GM23248 (cell line): ENCODE measurements at regions not wholly inside any gene's neighbourhood (a gene's known extent, or its start where the extent isn't known, plus 50 kb on each side); places are given as distances from the start of the nearest gene placed in this dataset.

Source experiments
- DNase-seq: peaks from one replicate; pipeline ENCODE4 v3.0.0-alpha.2; 2015
- H2AFZ ChIP-seq: fragments of 200-600 bp; sonication (generic); 2 replicates; pipeline ENCODE4 v1.6.1; 2016; ENCODE audit warnings: antibody characterized with exemption
- H3F3A ChIP-seq: fragments of 200-600 bp; sonication (generic); 2 replicates; pipeline ENCODE4 v1.6.1; 2016; ENCODE audit warnings: mild to moderate bottlenecking, antibody characterized with exemption, mixed run types; ENCODE audit not compliant: insufficient read depth
- H3K27ac ChIP-seq: fragments of 200-600 bp; sonication (generic); 2 replicates; pipeline ENCODE4 v1.5.1; 2016; ENCODE audit warnings: mild to moderate bottlenecking
- H3K27me3 ChIP-seq: fragments of 200-600 bp; sonication (generic); replicated peaks from 2 replicates; pipeline ENCODE4 v1.6.1; 2016; ENCODE audit warnings: mild to moderate bottlenecking; ENCODE audit not compliant: insufficient read depth
- H3K36me3 ChIP-seq: fragments of 200-600 bp; sonication (generic); 2 replicates; pipeline ENCODE4 v1.6.1; 2016; ENCODE audit warnings: low read depth, mild to moderate bottlenecking
- H3K4me1 ChIP-seq: fragments of 200-600 bp; sonication (generic); 2 replicates; pipeline ENCODE4 v1.6.1; 2016; ENCODE audit warnings: mild to moderate bottlenecking; ENCODE audit not compliant: insufficient read depth
- H3K4me2 ChIP-seq: fragments of 200-600 bp; sonication (generic); one replicate; pipeline ENCODE4 v1.6.1; 2016; ENCODE audit warnings: mild to moderate bottlenecking; ENCODE audit not compliant: unreplicated experiment
- H3K4me3 ChIP-seq: fragments of 200-600 bp; sonication (generic); 2 replicates; pipeline ENCODE4 v1.5.1; 2016; ENCODE audit warnings: mild to moderate bottlenecking
- H3K79me2 ChIP-seq: fragments of 200-600 bp; sonication (generic); 2 replicates; pipeline ENCODE4 v1.6.1; 2016; ENCODE audit warnings: mild to moderate bottlenecking; ENCODE audit not compliant: insufficient read depth
- H3K9ac ChIP-seq: fragments of 200-600 bp; sonication (generic); 2 replicates; pipeline ENCODE4 v1.6.1; 2016; ENCODE audit warnings: mild to moderate bottlenecking
- H3K9me2 ChIP-seq: fragments of 200-600 bp; sonication (generic); 2 replicates; pipeline ENCODE4 v1.6.1; 2016; ENCODE audit warnings: mixed run types, mild to moderate bottlenecking, moderate library complexity; ENCODE audit not compliant: insufficient read depth
- H3K9me3 ChIP-seq: fragments of 200-600 bp; sonication (generic); one replicate; pipeline ENCODE4 v1.6.1; 2017; ENCODE audit warnings: low read depth
- H4K20me1 ChIP-seq: fragments of 200-600 bp; sonication (generic); 2 replicates; pipeline ENCODE4 v1.6.0; 2016; ENCODE audit not compliant: insufficient read depth
- EZH2 ChIP-seq: fragments of 200-600 bp; sonication (generic); IDR thresholded peaks from 2 replicates; pipeline ENCODE4 v1.6.1; 2018; ENCODE audit warnings: antibody characterized with exemption, mild to moderate bottlenecking; ENCODE audit not compliant: insufficient read depth, poor library complexity, severe bottlenecking
- EZH2phosphoT487 ChIP-seq: fragments of 200-600 bp; sonication (generic); IDR thresholded peaks from 2 replicates; pipeline ENCODE4 v1.6.1; 2018; ENCODE audit warnings: antibody characterized with exemption, moderate library complexity, mild to moderate bottlenecking, low read depth; ENCODE audit not compliant: insufficient read depth
- WGBS, 2 experiments: methylation state at CpG; one replicate each; pipeline ENCODE4 v1.1.6; 2015 to 2017; ENCODE audit warnings: low lambda C conversion rate in 2 of 2, low coverage in 1 of 2; ENCODE audit errors: missing lambda C conversion rate in 2 of 2; 5-methylcytosine and 5-hydroxymethylcytosine counted together
- in situ Hi-C: fragments of 300-500 bp; cut with MboI; formaldehyde crosslinking; loops from 2 replicates; pipeline ENCODE4 v1.15.0; 2020

GRCh38 chr11:111440416-111441205 is 61.5 kb upstream of the POU2AF1 start:
- H3K27me3 ChIP-seq = no peaks in the 10 kb centered on the region
- no peak overlapping the region for H3K4me2 ChIP-seq
- H3K27ac ChIP-seq = no peak overlapping the region
- H2AFZ ChIP-seq = no peak overlapping the region
- H3K9me3 ChIP-seq = no peaks in the 10 kb centered on the region
- H4K20me1 ChIP-seq = no peaks in the 10 kb centered on the region
- peaks cover 7% of the 10 kb centered on the region; the same call in 1 of the 2 replicates for H3K4me1 ChIP-seq
- no peak overlapping the region for H3K9ac ChIP-seq
- no peaks in the 10 kb centered on the region for H3K9me2 ChIP-seq
- WGBS, 2 experiments = 83 to 87% methylated on average over 5 of the region's 5 CpGs
- no peaks in the 10 kb centered on the region for H3F3A ChIP-seq
- in situ Hi-C loops = loop anchor here (25.0 kb wide), 2 partner anchors 728 to 978 kb away; partner anchors contain the start of gene ARHGAP20
- H3K79me2 ChIP-seq = no peaks in the 10 kb centered on the region
- no peak for TF ChIP-seq EZH2phosphoT487
- no peak for TF ChIP-seq EZH2
- DNase-seq = no peak
- no peak overlapping the region for H3K4me3 ChIP-seq
- H3K36me3 ChIP-seq = no peaks in the 10 kb centered on the region

DNA sequence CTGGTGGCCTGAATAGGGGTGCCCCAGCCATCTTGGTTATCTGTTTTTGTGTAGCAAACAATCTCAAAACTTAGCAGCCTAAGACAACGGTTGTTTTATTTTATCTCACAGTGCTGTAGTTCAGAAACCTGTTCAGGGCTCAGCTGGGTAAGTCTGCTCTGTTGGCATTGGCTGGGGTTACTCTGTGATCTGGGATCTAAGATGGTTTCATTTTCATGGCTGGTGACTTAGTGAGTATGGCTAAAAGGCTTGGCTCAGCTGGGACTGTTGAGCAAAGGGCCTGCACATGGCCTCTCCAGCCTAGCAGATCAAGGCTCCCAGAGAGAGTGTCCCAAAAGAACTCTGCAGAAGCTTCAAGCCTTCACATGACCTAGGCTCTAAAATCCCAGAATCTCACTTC is 60.8 kb upstream of the POU2AF1 start:
- Histone ChIP-seq H3K9me3 (no peaks in the 10 kb centered on the region), H3K9me2 (no peaks in the 10 kb centered on the region), H3K36me3 (no peaks in the 10 kb centered on the region), H2AFZ (no peak overlapping the region), H3K4me3 (no peak overlapping the region), H3K27ac (no peak overlapping the region), H3K79me2 (no peaks in the 10 kb centered on the region), H3K4me2 (no peak overlapping the region), H3K27me3 (no peaks in the 10 kb centered on the region), H3K9ac (no peak overlapping the region), H3F3A (no peaks in the 10 kb centered on the region), H4K20me1 (no peaks in the 10 kb centered on the region), H3K4me1 (peaks cover 7% of the 10 kb centered on the region; the same call in 1 of the 2 replicates)
- DNase-seq = no peak
- WGBS, 2 experiments = 83 to 86% methylated on average over 1 of the region's 1 CpG
- in situ Hi-C loops = loop anchor here (25.0 kb wide), 2 partner anchors 728 to 978 kb away; partner anchors contain the start of gene ARHGAP20
- TF ChIP-seq EZH2phosphoT487 (no peak), EZH2 (no peak)

DNA sequence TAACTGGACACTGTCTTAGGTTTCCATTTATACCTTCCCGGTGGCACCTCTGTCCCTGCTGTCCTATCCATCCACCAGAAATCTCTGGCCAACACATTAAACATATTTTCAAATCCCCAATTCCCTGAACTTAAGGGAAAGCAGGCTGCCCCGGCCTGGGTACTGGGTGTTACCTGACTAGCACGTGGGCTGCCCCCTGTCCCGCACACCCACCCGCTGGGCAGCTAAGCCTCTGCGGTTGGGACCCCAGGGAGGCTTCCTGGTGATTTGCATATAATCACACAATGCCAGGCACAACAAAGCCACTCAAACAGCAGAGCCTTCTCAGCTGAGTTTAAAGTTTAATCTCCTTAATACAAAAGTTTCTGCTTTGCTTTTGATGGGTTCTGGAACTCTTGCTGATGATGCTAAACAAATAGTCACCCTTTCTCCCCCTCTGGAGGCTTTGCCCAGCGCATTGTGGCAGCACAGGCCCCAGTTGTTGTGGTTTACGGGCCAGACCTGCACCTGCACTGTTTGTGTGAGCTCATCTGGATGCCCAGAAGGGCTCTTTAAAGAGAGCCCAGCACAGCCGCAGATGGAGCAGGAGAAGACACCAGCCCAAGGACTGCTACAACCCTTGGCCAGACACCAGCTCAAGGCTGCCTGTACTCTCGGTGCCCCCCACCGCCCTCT is 59.9 kb upstream of the POU2AF1 start:
- Histone ChIP-seq H3K9me2 (no peaks in the 10 kb centered on the region), H3K9me3 (no peaks in the 10 kb centered on the region), H3K27ac (no peak overlapping the region), H3K9ac (no peak overlapping the region), H3K4me3 (no peak overlapping the region), H3K4me2 (no peak overlapping the region), H3K36me3 (no peaks in the 10 kb centered on the region), H3K4me1 (peaks cover 7% of the 10 kb centered on the region; the same call in 1 of the 2 replicates), H3K27me3 (no peaks in the 10 kb centered on the region), H3F3A (no peaks in the 10 kb centered on the region), H2AFZ (no peak overlapping the region), H3K79me2 (no peaks in the 10 kb centered on the region), H4K20me1 (no peaks in the 10 kb centered on the region)
- in situ Hi-C loops = loop anchor here (25.0 kb wide), 2 partner anchors 727 to 977 kb away; partner anchors contain the start of gene ARHGAP20
- DNase-seq = no peak
- 81 to 82% methylated on average over 11 of the region's 11 CpGs for WGBS, 2 experiments
- TF ChIP-seq EZH2phosphoT487 = no peak
- TF ChIP-seq EZH2 = no peak

DNA sequence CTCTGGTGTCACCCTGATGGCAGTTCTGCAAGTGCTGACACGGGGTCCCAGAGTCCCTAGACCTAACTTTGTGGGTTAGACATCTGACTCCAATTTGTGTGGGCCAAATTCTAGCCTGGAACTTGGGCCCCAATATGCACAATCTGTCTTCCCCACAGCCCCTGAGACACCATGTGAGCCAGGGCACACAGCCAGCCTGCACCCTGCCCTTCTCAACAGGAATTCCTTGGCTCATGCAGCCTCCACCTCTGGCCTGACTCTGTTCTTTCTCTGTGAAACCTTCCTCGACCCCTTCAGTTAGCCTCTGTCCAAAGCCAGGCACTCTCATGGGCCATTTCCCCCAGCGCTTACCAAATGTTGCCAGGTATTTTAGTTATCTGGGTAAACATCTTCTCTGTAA is 59.1 kb upstream of the POU2AF1 start:
- no peaks in the 10 kb centered on the region for H3F3A ChIP-seq
- no peaks in the 10 kb centered on the region for H4K20me1 ChIP-seq
- no peak for DNase-seq
- no peaks in the 10 kb centered on the region for H3K36me3 ChIP-seq
- H3K27ac ChIP-seq = no peak overlapping the region
- no peak overlapping the region for H3K4me3 ChIP-seq
- no peaks in the 10 kb centered on the region for H3K79me2 ChIP-seq
- in situ Hi-C loops = loop anchor here (25.0 kb wide), 2 partner anchors 726 to 976 kb away; partner anchors contain the start of gene ARHGAP20
- H3K9ac ChIP-seq = no peak overlapping the region
- no peak overlapping the region for H2AFZ ChIP-seq
- H3K4me1 ChIP-seq = peaks cover 7% of the 10 kb centered on the region; the same call in 1 of the 2 replicates
- TF ChIP-seq EZH2 = no peak
- no peak for TF ChIP-seq EZH2phosphoT487
- no peaks in the 10 kb centered on the region for H3K9me2 ChIP-seq
- WGBS, 2 experiments = 67 to 84% methylated on average over 3 of the region's 3 CpGs
- no peaks in the 10 kb centered on the region for H3K9me3 ChIP-seq
- H3K27me3 ChIP-seq = no peaks in the 10 kb centered on the region
- no peak overlapping the region for H3K4me2 ChIP-seq
